ENCODE measurements at regions not wholly inside any gene's neighbourhood (a gene's known extent, or its start where the extent isn't known, plus 50 kb on each side); places are given as distances from the start of the nearest gene placed in this dataset.

DNA sequence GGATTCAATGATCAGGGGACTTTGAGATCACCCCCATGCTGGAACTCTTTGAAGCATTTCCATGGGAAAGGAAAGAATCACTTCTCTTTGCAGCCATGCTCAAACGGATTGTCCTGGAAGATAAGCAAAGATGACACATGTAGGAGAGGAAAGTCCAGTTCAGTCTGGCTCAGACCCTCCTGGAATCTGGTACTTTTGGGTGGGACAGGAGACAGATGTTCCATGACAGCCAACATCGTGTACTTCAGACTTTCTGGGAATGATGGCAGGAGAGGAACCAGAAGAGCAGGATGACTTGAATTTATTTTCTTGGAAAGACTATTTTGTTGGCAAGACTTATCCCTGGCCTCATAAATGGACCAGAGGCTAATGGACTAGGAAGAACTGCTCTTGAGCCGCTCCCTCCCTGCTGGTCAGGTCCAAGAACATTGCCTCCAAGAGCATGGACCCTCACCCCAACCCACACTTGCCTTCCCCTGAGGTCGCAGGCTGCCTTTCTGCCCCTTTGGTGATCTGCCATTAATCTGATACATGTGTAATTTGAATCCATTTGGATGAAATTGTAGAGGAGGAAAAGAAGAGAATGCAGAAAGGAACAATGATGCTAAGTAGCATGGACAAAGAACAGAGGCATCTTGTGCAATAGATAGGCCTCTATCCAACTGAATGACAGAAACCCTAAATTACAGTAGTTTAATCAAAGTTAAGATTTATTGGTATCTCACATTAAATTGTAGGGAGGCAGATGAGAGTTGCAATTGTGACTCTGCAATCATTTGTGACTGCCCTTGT lies 201.0 kb downstream of the SNX19 start:
- Mint-ChIP-seq H3K36me3 (ENCODE audit: insufficient read depth, unreplicated experiment) (no peaks in the 10 kb centered on the region), H3K27me3 (ENCODE audit: insufficient read depth, unreplicated experiment) (no peaks in the 10 kb centered on the region), H3K4me3 (ENCODE audit: unreplicated experiment) (no peak overlapping the region), H3K4me1 (ENCODE audit: insufficient read depth, unreplicated experiment) (no peaks in the 10 kb centered on the region), H3K9me3 (ENCODE audit: unreplicated experiment) (no peaks in the 10 kb centered on the region), H3K27ac (ENCODE audit: low read depth, unreplicated experiment) (no peak overlapping the region)
- no peak for DNase-seq (ENCODE audit: unreplicated experiment)
- TF ChIP-seq, protein P1, sequence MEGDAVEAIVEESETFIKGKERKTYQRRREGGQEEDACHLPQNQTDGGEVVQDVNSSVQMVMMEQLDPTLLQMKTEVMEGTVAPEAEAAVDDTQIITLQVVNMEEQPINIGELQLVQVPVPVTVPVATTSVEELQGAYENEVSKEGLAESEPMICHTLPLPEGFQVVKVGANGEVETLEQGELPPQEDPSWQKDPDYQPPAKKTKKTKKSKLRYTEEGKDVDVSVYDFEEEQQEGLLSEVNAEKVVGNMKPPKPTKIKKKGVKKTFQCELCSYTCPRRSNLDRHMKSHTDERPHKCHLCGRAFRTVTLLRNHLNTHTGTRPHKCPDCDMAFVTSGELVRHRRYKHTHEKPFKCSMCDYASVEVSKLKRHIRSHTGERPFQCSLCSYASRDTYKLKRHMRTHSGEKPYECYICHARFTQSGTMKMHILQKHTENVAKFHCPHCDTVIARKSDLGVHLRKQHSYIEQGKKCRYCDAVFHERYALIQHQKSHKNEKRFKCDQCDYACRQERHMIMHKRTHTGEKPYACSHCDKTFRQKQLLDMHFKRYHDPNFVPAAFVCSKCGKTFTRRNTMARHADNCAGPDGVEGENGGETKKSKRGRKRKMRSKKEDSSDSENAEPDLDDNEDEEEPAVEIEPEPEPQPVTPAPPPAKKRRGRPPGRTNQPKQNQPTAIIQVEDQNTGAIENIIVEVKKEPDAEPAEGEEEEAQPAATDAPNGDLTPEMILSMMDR (IDR thresholded peaks at IDR 0.05; ENCODE audit: unreplicated experiment), result no peak
- ChIA-PET CTCF (interaction anchor here (0.7 kb wide), 1 partner anchor 202 kb away, joined by 3 read pairs; no protein-coding TSS in a partner anchor), POLR2A (no interaction called here)
- intact Hi-C loops (cut with micrococcal nuclease), result no loop called here
- BruUV-seq (replicated peaks), result no TSS peak

GRCh38 chr11:130715877-130716220 lies 200.4 kb downstream of the SNX19 start:
- Mint-ChIP-seq H3K4me1 (ENCODE audit: insufficient read depth, unreplicated experiment) (no peaks in the 10 kb centered on the region), H3K4me3 (ENCODE audit: unreplicated experiment) (no peak overlapping the region), H3K27me3 (ENCODE audit: insufficient read depth, unreplicated experiment) (no peaks in the 10 kb centered on the region), H3K36me3 (ENCODE audit: insufficient read depth, unreplicated experiment) (no peaks in the 10 kb centered on the region), H3K27ac (ENCODE audit: low read depth, unreplicated experiment) (no peak overlapping the region), H3K9me3 (ENCODE audit: unreplicated experiment) (no peaks in the 10 kb centered on the region)
- intact Hi-C loops (cut with micrococcal nuclease), result no loop called here
- TF ChIP-seq, protein P1 (IDR thresholded peaks at IDR 0.05; ENCODE audit: unreplicated experiment), result no peak
- DNase-seq (ENCODE audit: unreplicated experiment), result no peak
- BruUV-seq (replicated peaks), result no TSS peak
- ChIA-PET CTCF (interaction anchor here (1.1 kb wide), 1 partner anchor 173 kb away, joined by 3 read pairs; no protein-coding TSS in a partner anchor), POLR2A (no interaction called here)

GRCh38 chr11:130718120-130718519 lies 198.2 kb downstream of the SNX19 start:
- no peak overlapping the region for H3K4me3 Mint-ChIP-seq (ENCODE audit: unreplicated experiment)
- no peaks in the 10 kb centered on the region for H3K9me3 Mint-ChIP-seq (ENCODE audit: unreplicated experiment)
- H3K36me3 Mint-ChIP-seq (ENCODE audit: insufficient read depth, unreplicated experiment), result no peaks in the 10 kb centered on the region
- intact Hi-C loops (cut with micrococcal nuclease), result no loop called here
- H3K4me1 Mint-ChIP-seq (ENCODE audit: insufficient read depth, unreplicated experiment), result peaks cover 7% of the 10 kb centered on the region
- POLR2A ChIA-PET, result interaction anchor here (0.6 kb wide), 1 partner anchor 221 kb away, joined by 3 read pairs; no protein-coding TSS in a partner anchor
- H3K27me3 Mint-ChIP-seq (ENCODE audit: insufficient read depth, unreplicated experiment), result no peaks in the 10 kb centered on the region
- TF ChIP-seq, protein P1 (IDR thresholded peaks at IDR 0.05; ENCODE audit: unreplicated experiment), result no peak
- H3K27ac Mint-ChIP-seq (ENCODE audit: low read depth, unreplicated experiment), result no peak overlapping the region
- BruUV-seq (replicated peaks), result no TSS peak
- CTCF ChIA-PET, result interaction anchor here (1.5 to 1.7 kb wide), 2 partner anchors 144 to 286 kb away, joined by 4 read pairs; no protein-coding TSS in a partner anchor
- DNase-seq (ENCODE audit: unreplicated experiment), result no peak

DNA sequence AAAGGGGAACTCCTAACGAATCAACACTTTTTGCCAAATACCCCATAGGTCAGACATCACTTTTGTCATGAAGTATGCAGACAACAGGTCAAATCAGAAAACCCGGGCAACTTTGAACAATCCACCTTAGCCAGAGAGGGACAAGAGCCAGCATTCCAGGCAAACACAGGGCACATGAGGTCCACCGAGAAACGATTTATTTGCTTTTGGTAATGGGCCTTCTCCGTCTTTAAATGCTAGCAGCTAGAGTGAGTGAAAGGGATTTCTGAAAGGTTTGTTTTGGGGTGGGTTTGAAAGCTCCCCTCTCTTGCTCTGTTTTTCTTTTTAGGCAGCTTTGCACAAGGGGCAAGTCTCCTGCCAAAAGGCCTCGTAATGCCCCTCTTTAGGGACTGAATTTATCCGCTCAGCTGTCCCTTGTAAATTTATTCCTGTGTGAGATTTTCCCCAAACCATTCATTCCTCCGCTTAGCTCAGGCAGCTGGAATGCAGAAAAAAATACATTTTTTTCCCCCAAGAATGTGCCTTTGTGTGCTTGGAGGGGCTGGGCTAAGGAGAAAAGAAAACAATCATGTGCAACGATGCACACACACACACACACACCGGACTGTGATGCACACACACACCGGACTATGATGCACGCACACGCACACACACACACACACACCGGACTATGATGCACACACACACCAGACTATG lies 196.9 kb downstream of the SNX19 start:
- Mint-ChIP-seq H3K27ac (ENCODE audit: low read depth, unreplicated experiment) (no peak overlapping the region), H3K36me3 (ENCODE audit: insufficient read depth, unreplicated experiment) (no peaks in the 10 kb centered on the region), H3K4me1 (ENCODE audit: insufficient read depth, unreplicated experiment) (peaks cover 7% of the 10 kb centered on the region), H3K27me3 (ENCODE audit: insufficient read depth, unreplicated experiment) (no peaks in the 10 kb centered on the region), H3K9me3 (ENCODE audit: unreplicated experiment) (no peaks in the 10 kb centered on the region), H3K4me3 (ENCODE audit: unreplicated experiment) (no peak overlapping the region)
- BruUV-seq (replicated peaks), result no TSS peak
- intact Hi-C loops (cut with micrococcal nuclease), result no loop called here
- TF ChIP-seq, protein P1 (IDR thresholded peaks at IDR 0.05; ENCODE audit: unreplicated experiment), result no peak
- ChIA-PET CTCF (interaction anchor here (0.6 kb wide), 1 partner anchor 304 kb away, joined by 3 read pairs; no protein-coding TSS in a partner anchor), POLR2A (interaction anchor here (0.6 kb wide), 2 partner anchors 16 to 114 kb away, joined by 3 read pairs; no protein-coding TSS in a partner anchor)
- no peak for DNase-seq (ENCODE audit: unreplicated experiment)

All from MCF 10A (cell line).